ENCODE measurements at regions not wholly inside any gene's neighbourhood (a gene's known extent, or its start where the extent isn't known, plus 50 kb on each side); places are given as distances from the start of the nearest gene placed in this dataset.

DNA sequence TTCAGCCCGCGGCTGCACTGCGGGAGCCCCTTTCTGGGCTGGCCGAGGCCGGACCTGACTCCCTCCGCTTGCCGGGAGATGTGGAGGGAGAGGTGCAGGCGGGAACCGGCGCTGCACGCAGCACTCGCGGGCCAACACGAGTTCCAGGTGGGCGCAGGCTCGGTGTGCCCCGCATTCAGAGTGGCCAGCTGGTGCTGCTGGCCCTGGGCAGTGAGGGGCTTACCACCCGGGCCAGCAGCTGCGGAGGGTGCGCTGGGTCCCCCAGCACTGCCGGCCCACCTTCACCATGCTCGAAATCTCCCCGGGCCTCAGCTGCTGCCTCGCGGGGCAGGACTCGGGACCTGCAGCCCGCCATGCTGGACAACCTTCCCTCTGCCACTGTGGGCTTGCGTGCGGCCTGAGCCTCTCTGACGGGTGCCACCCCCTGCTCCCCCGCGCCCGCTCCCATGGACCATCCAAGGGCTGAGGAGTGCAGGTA, 733.5 kb upstream of the CCDC54 start:
- DNase-seq: no peak
- H3F3A ChIP-seq (replicated peaks; ENCODE audit: insufficient read depth): peaks cover 3% of the 10 kb centered on the region
- H3K9me2 ChIP-seq: no peaks in the 10 kb centered on the region
- no peak overlapping the region for H3K9ac ChIP-seq
- no peak overlapping the region for H3K4me2 ChIP-seq
- no peaks in the 10 kb centered on the region for H3K27me3 ChIP-seq (ENCODE audit: insufficient read depth)
- no peaks in the 10 kb centered on the region for H4K20me1 ChIP-seq (ENCODE audit: insufficient read depth)
- ChIA-PET CTCF (interaction anchor here (1.0 to 1.1 kb wide), 2 partner anchors 16 to 475 kb away, joined by 3 read pairs; no protein-coding TSS in a partner anchor), POLR2A (no interaction called here)
- no peak overlapping the region for H3K27ac ChIP-seq (ENCODE audit: low read depth in 2 of 2, low read length in 1 of 2)
- no peak overlapping the region for H2AFZ ChIP-seq (ENCODE audit: low read depth)
- no peaks in the 10 kb centered on the region for H3K4me1 ChIP-seq (ENCODE audit: control insufficient read depth in 1 of 2, insufficient read depth in 2 of 2, low read depth in 1 of 2, low read length in 1 of 2)
- TF ChIP-seq MEF2A (IDR thresholded peaks at IDR 0.05; ENCODE audit: borderline replicate concordance, low read depth): no peak
- TF ChIP-seq, protein P1, sequence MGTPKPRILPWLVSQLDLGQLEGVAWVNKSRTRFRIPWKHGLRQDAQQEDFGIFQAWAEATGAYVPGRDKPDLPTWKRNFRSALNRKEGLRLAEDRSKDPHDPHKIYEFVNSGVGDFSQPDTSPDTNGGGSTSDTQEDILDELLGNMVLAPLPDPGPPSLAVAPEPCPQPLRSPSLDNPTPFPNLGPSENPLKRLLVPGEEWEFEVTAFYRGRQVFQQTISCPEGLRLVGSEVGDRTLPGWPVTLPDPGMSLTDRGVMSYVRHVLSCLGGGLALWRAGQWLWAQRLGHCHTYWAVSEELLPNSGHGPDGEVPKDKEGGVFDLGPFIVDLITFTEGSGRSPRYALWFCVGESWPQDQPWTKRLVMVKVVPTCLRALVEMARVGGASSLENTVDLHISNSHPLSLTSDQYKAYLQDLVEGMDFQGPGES (IDR thresholded peaks at IDR 0.05; ENCODE audit: low read depth, low read length): no peak
- no peak for TF ChIP-seq RCOR1 (IDR thresholded peaks at IDR 0.05; ENCODE audit: low read length)
- TF ChIP-seq YY1 (IDR thresholded peaks at IDR 0.05; ENCODE audit: low read depth): no peak
- TF ChIP-seq FOSL2 (IDR thresholded peaks at IDR 0.05; ENCODE audit: borderline replicate concordance, low read depth): no peak
- TF ChIP-seq, protein P2, sequence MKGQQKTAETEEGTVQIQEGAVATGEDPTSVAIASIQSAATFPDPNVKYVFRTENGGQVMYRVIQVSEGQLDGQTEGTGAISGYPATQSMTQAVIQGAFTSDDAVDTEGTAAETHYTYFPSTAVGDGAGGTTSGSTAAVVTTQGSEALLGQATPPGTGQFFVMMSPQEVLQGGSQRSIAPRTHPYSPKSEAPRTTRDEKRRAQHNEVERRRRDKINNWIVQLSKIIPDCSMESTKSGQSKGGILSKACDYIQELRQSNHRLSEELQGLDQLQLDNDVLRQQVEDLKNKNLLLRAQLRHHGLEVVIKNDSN (IDR thresholded peaks at IDR 0.05; ENCODE audit: borderline replicate concordance, low read depth): no peak
- TF ChIP-seq, protein P3, sequence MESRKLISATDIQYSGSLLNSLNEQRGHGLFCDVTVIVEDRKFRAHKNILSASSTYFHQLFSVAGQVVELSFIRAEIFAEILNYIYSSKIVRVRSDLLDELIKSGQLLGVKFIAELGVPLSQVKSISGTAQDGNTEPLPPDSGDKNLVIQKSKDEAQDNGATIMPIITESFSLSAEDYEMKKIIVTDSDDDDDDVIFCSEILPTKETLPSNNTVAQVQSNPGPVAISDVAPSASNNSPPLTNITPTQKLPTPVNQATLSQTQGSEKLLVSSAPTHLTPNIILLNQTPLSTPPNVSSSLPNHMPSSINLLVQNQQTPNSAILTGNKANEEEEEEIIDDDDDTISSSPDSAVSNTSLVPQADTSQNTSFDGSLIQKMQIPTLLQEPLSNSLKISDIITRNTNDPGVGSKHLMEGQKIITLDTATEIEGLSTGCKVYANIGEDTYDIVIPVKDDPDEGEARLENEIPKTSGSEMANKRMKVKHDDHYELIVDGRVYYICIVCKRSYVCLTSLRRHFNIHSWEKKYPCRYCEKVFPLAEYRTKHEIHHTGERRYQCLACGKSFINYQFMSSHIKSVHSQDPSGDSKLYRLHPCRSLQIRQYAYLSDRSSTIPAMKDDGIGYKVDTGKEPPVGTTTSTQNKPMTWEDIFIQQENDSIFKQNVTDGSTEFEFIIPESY (IDR thresholded peaks at IDR 0.05; ENCODE audit: borderline replicate concordance, low read depth): no peak
- TF ChIP-seq, protein P4, sequence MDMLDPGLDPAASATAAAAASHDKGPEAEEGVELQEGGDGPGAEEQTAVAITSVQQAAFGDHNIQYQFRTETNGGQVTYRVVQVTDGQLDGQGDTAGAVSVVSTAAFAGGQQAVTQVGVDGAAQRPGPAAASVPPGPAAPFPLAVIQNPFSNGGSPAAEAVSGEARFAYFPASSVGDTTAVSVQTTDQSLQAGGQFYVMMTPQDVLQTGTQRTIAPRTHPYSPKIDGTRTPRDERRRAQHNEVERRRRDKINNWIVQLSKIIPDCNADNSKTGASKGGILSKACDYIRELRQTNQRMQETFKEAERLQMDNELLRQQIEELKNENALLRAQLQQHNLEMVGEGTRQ (IDR thresholded peaks at IDR 0.05; ENCODE audit: borderline replicate concordance, low read depth, low read length): no peak
- TF ChIP-seq RAD21 (IDR thresholded peaks at IDR 0.05; ENCODE audit: low read length): no peak
- TF ChIP-seq GATA2 (CRISPR knock-in tag; IDR thresholded peaks at IDR 0.05): no peak
- no peak for TF ChIP-seq JUND (IDR thresholded peaks at IDR 0.05)
- TF ChIP-seq, protein P5, sequence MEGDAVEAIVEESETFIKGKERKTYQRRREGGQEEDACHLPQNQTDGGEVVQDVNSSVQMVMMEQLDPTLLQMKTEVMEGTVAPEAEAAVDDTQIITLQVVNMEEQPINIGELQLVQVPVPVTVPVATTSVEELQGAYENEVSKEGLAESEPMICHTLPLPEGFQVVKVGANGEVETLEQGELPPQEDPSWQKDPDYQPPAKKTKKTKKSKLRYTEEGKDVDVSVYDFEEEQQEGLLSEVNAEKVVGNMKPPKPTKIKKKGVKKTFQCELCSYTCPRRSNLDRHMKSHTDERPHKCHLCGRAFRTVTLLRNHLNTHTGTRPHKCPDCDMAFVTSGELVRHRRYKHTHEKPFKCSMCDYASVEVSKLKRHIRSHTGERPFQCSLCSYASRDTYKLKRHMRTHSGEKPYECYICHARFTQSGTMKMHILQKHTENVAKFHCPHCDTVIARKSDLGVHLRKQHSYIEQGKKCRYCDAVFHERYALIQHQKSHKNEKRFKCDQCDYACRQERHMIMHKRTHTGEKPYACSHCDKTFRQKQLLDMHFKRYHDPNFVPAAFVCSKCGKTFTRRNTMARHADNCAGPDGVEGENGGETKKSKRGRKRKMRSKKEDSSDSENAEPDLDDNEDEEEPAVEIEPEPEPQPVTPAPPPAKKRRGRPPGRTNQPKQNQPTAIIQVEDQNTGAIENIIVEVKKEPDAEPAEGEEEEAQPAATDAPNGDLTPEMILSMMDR (IDR thresholded peaks at IDR 0.05): no peak
- TF ChIP-seq NRF1 (IDR thresholded peaks at IDR 0.05; ENCODE audit: low read depth, low read length): no peak
- no peak for TF ChIP-seq ELF1 (IDR thresholded peaks at IDR 0.05)
- no peak for TF ChIP-seq SMC3 (IDR thresholded peaks at IDR 0.05; ENCODE audit: low read depth, low read length)
- TF ChIP-seq FOXM1 (IDR thresholded peaks at IDR 0.05; ENCODE audit: low read depth): no peak
- WGBS (ENCODE audit: low lambda C conversion rate): 93% methylated on average over 21 of the region's 33 CpGs
- H3K79me2 ChIP-seq (ENCODE audit: insufficient read depth): no peaks in the 10 kb centered on the region
- no peak overlapping the region for H3K4me3 ChIP-seq (ENCODE audit: low read depth in 2 of 2, low read length in 1 of 2)
- peaks cover 0 to 6% of the 10 kb centered on the region in 2 experiments for H3K36me3 ChIP-seq (replicated peaks in 1 of 2; ENCODE audit: control insufficient read depth in 1 of 2, insufficient read depth in 2 of 2, low read length in 1 of 2)
- no peaks in the 10 kb centered on the region for H3K9me3 ChIP-seq

Measured in SK-N-SH (cell line).